Lower lobe of right lung (tissue), 2 donors: ENCODE measurements at regions not wholly inside any gene's neighbourhood (a gene's known extent, or its start where the extent isn't known, plus 50 kb on each side); places are given as distances from the start of the nearest gene placed in this dataset.
"Not testable (repeated sequence)": the region's sequence is repeated elsewhere in the genome, so short reads cannot be mapped to it uniquely, and the experiment has no call there.

Experiments used
- ATAC-seq, 2 donors: fragments of 200-7000 bp; cut with Tn5 transposase; one replicate each; pipeline ENCODE4 v1.9.1; 2020 to 2022; ENCODE audit warnings: mild to moderate bottlenecking in 2 of 2, moderate library complexity in 2 of 2
- DNase-seq: peaks from one replicate; pipeline ENCODE4 v3.0.0-alpha.2; 2020
- H3K27ac ChIP-seq: fragments of 200-600 bp; one replicate; pipeline ENCODE4 v1.8.0; 2022
- H3K27me3 ChIP-seq: fragments of 200-600 bp; one replicate; pipeline ENCODE4 v1.8.0; 2022; ENCODE audit warnings: low read depth
- H3K36me3 ChIP-seq: fragments of 200-600 bp; one replicate; pipeline ENCODE4 v1.8.0; 2022; ENCODE audit warnings: mild to moderate bottlenecking
- H3K4me1 ChIP-seq: fragments of 200-600 bp; one replicate; pipeline ENCODE4 v1.8.0; 2022
- H3K4me3 ChIP-seq: fragments of 200-600 bp; one replicate; pipeline ENCODE4 v1.8.0; 2022; ENCODE audit warnings: mild to moderate bottlenecking
- H3K9me3 ChIP-seq: fragments of 200-600 bp; one replicate; pipeline ENCODE4 v1.8.0; 2022
- CTCF ChIP-seq: fragments of 200-600 bp; IDR thresholded peaks from one replicate; pipeline ENCODE4 v1.8.0; 2022; ENCODE audit warnings: antibody characterized with exemption, mild to moderate bottlenecking
- intact Hi-C: fragments of 100-400 bp; cut with DNase I; formaldehyde crosslinking; loops from one replicate; pipeline ENCODE4 v1.11.0; 2022
- donor health status: DM: no; HTN: yes; CAD: no; lungs with severe emphysema.

DNA sequence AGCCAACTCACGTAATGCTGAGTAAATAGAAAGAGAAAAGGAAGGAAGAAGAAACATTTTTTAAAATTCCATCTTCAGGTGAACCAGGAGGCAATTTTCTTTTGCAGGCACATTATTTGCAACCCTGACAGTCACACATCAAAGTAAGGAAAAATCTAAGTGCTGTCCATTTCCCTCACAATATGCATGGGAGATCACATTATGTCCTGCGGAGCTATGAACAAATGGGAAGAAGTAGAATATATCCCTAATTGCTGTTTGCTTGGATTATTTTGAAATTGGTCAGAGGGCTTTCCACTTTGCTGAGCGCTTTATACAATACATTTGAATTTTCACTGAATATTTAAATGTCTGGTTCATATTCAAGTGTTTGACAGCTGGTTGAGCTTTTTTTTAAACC lies 133.8 kb upstream of the API5 start:
- Histone ChIP-seq H3K4me3 (no peak overlapping the region), H3K9me3 (no peaks in the 10 kb centered on the region), H3K27ac (no peak overlapping the region), H3K36me3 (no peaks in the 10 kb centered on the region), H3K27me3 (no peaks in the 10 kb centered on the region), H3K4me1 (no peaks in the 10 kb centered on the region)
- no peak for ATAC-seq
- intact Hi-C loops = no loop called here
- DNase-seq = no peak
- no peak for TF ChIP-seq CTCF

DNA sequence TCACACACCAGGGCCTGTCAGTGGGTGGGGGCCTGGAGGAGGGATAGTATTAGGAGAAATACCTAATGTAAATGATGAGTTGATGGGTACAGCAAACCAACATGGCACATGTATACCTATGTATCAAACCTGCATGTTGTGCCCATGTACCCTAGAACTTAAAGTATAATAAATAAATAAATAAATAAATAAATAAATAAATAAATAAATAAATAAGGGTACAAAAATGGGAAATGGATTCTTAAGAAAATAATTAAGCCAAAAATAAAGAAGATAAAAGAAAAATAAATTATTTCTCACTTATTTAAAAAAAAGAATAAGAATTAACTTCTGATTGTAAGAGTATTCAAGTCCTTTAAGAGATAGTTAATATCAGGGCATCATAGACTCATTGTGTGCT lies 117.3 kb upstream of the API5 start:
- H3K9me3 ChIP-seq, intact Hi-C loops, DNase-seq, ATAC-seq, H3K27me3 ChIP-seq, H3K4me1 ChIP-seq, H3K4me3 ChIP-seq, H3K36me3 ChIP-seq, H3K27ac ChIP-seq: not testable (repeated sequence)

- Histone ChIP-seq H3K4me3 (no peak overlapping the region), H3K27me3 (no peaks in the 10 kb centered on the region), H3K36me3 (no peaks in the 10 kb centered on the region), H3K4me1 (no peaks in the 10 kb centered on the region), H3K27ac (no peak overlapping the region), H3K9me3 (no peaks in the 10 kb centered on the region)
- intact Hi-C loops = no loop called here
- no peak for DNase-seq
- TF ChIP-seq CTCF = no peak
- ATAC-seq = no peak
Observed at GRCh38 chr11:43197379-43197778, 114.4 kb upstream of the API5 start.

GRCh38 chr11:43200031-43200430 lies 111.8 kb upstream of the API5 start:
- H3K4me1 ChIP-seq = no peaks in the 10 kb centered on the region
- no peak for ATAC-seq
- no peak for TF ChIP-seq CTCF
- intact Hi-C loops = no loop called here
- H3K27ac ChIP-seq = no peak overlapping the region
- H3K4me3 ChIP-seq = no peak overlapping the region
- DNase-seq = no peak
- no peaks in the 10 kb centered on the region for H3K9me3 ChIP-seq
- H3K27me3 ChIP-seq = no peaks in the 10 kb centered on the region
- no peaks in the 10 kb centered on the region for H3K36me3 ChIP-seq

- Histone ChIP-seq H3K27ac (no peak overlapping the region), H3K4me3 (no peak overlapping the region), H3K36me3 (no peaks in the 10 kb centered on the region), H3K4me1 (no peaks in the 10 kb centered on the region), H3K27me3 (no peaks in the 10 kb centered on the region), H3K9me3 (no peaks in the 10 kb centered on the region)
- TF ChIP-seq CTCF = no peak
- ATAC-seq (no peak), DNase-seq (no peak)
- intact Hi-C loops = no loop called here
Observed at GRCh38 chr11:43212279-43212678, 99.5 kb upstream of the API5 start.

- intact Hi-C loops = no loop called here
- Histone ChIP-seq H3K27ac (no peak overlapping the region), H3K9me3 (no peaks in the 10 kb centered on the region), H3K4me1 (no peaks in the 10 kb centered on the region), H3K36me3 (no peaks in the 10 kb centered on the region), H3K27me3 (no peaks in the 10 kb centered on the region), H3K4me3 (no peak overlapping the region)
- no peak for TF ChIP-seq CTCF
- DNase-seq (no peak), ATAC-seq (no peak)
Observed at GRCh38 chr11:43214471-43214870, 97.3 kb upstream of the API5 start.
